HepG2 (cell line): ENCODE measurements at regions not wholly inside any gene's neighbourhood (a gene's known extent, or its start where the extent isn't known, plus 50 kb on each side); places are given as distances from the start of the nearest gene placed in this dataset.

ENCODE experiments used
- ARNTL ChIP-seq: sonication (generic); formaldehyde crosslinking; IDR thresholded peaks from 2 replicates; pipeline ENCODE4 v1.4.0; 2020; ENCODE audit warnings: mild to moderate bottlenecking, missing genetic modification reagents
- CCAR2 ChIP-seq: fragments of 200-400 bp; formaldehyde crosslinking; optimal IDR thresholded peaks from 2 replicates; pipeline ENCODE3; 2018; ENCODE audit warnings: low read depth, mild to moderate bottlenecking, low read length, moderate library complexity
- CTCF ChIP-seq: sonication (generic); formaldehyde crosslinking; IDR thresholded peaks from 2 replicates; pipeline ENCODE4 v1.5.0; 2020; ENCODE audit warnings: mild to moderate bottlenecking, missing genetic modification reagents, moderate library complexity
- EZH2 ChIP-seq: conservative IDR thresholded peaks from 2 replicates; pipeline ENCODE4 v1.6.1; 2012; ENCODE audit warnings: mild to moderate bottlenecking, low read depth, low read length, moderate library complexity
- HNRNPLL ChIP-seq: fragments of 200-400 bp; formaldehyde crosslinking; IDR thresholded peaks from 2 replicates; pipeline ENCODE4 v1.6.1; 2017; ENCODE audit warnings: mild to moderate bottlenecking, low read depth, low read length; ENCODE audit not compliant: poor library complexity, severe bottlenecking
- NCOA2 ChIP-seq: sonication (generic); formaldehyde crosslinking; IDR thresholded peaks from 2 replicates; pipeline ENCODE4 v1.8.0; 2022; ENCODE audit warnings: inconsistent platforms
- POLR2A ChIP-seq, 2 experiments: IDR thresholded peaks; 2 replicates each; pipeline ENCODE4 v1.6.1; 2011; ENCODE audit warnings: low read depth in 2 of 2, low read length in 2 of 2, mild to moderate bottlenecking in 1 of 2, moderate library complexity in 1 of 2; ENCODE audit not compliant: insufficient read depth in 1 of 2
- RFX5 ChIP-seq: IDR thresholded peaks from 2 replicates; pipeline ENCODE4 v1.6.1; 2011; ENCODE audit warnings: low read depth, low read length, improper control_type of control experiment
- TAF15 ChIP-seq: fragments of 200-400 bp; formaldehyde crosslinking; IDR thresholded peaks from one replicate; pipeline ENCODE4 v1.6.1; 2018; ENCODE audit warnings: mild to moderate bottlenecking, low read depth, low read length; ENCODE audit not compliant: poor library complexity, severe bottlenecking

- TF ChIP-seq POLR2A (IDR thresholded peaks at IDR 0.05; ENCODE audit: insufficient read depth in 1 of 2, low read depth in 2 of 2, low read length in 2 of 2) (no peak), CCAR2 (no peak), CTCF (CRISPR knock-in tag) (no peak), RFX5 (no peak), TAF15 (no peak), NCOA2 (CRISPR knock-in tag) (no peak), EZH2 (no peak), ARNTL (CRISPR knock-in tag) (no peak), HNRNPLL (no peak)
Measured at GRCh38 chr11:119550053-119550752, 127.2 kb upstream of the THY1 start.
